Amygdala (tissue), 56 donors: ENCODE measurements at regions not wholly inside any gene's neighbourhood (a gene's known extent, or its start where the extent isn't known, plus 50 kb on each side); places are given as distances from the start of the nearest gene placed in this dataset.

Experiments
- DNase-seq, 56 donors: peaks; one replicate each; lab custom pipeline; 2025; lab: John Stamatoyannopoulos, UW

DNA sequence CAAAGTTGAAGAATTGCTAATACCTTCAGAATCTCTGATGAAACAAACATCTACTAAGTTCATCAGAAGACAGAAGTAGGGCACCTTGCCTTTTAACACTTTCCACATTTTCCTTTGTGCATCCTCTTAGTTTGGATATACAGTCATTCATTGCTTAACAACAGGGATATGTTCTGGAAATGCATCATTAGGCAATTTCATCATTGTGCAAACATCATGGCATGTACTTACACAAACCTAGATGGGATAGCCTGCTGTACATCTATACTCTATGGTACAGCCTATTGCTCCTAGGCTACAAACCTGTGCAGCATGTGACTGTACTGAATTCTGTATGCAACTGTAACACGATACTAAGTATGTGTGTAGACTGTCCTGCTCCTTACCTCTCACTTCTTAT lies 169.8 kb downstream of the SUCLA2 start:
- DNase-seq, result no peak

DNA sequence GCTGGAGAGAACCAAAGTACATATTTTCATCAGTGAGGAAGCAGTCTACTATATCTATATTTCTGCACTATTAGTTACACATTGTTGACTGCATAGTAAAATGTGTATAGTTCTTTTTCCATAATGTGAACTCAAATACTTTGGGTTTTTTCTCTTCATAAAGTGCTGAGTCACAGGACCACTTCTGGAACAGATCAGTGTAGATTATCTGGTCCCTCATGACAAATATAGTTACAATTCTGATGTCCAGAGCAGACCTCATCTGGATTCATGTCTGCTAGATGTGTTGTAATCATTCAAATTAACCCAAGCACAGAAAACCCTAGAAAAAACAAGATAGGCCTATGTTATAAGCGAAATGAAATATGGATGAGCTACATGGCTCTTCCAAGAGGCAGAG lies 171.4 kb downstream of the SUCLA2 start:
- DNase-seq, result no peak

DNA sequence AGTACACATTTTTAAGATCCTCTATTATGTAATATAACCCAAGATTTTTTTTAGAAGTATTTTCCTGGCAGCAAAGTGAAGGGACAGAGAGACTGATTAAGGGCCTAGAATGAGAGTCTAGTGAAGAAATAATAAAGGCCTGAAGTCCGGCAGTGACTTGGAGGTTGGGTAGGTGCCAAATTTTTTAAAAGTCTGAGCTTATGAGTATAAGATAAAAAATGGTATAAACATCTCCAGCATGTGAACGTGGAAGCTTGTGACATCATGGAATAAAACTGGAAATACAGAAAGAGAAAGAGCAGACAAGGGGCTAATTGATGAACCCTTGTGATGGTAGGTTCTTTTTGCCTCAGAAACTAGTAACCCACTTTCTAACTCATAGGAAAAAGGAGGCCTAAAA lies 174.6 kb downstream of the SUCLA2 start:
- no peak for DNase-seq

DNA sequence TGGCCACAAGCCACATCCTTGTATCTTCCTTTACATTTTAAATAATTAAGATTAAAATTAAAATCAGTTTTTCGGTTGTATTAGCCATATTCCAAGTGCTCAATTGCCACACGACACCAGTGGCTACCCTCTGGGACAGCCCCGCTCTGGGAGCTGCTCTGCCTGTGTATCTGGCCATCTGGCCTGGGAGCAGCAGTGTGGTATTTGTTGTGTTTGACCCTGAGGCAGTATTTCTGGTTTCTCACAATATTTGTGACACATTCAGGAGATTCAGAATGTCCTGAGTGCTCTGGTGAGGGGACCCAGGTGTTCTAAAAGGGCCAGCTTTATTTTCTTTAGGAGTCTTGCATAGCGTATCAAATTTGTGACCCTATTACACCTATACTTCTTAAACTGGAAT lies 179.0 kb downstream of the SUCLA2 start:
- DNase-seq, result no peak

DNA sequence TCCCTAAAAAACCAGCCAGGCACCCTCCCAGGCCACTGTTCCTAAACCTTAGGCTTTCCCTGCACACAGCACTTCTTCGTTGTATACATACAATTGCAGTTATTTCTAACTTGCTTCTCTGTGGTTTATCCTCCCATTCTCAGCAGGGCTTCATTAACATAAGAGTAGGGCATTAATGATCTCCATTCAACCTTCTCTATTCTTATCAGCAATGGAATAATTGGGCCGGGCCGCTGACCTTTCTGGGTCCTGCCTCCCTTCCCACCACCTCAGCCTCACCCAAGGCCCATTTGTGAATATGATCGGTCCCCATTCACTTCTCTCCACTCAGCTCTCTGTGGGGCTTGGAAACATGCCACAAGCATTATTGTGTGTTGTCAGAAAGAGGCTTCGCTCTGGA lies 184.2 kb downstream of the SUCLA2 start:
- no peak for DNase-seq

DNA sequence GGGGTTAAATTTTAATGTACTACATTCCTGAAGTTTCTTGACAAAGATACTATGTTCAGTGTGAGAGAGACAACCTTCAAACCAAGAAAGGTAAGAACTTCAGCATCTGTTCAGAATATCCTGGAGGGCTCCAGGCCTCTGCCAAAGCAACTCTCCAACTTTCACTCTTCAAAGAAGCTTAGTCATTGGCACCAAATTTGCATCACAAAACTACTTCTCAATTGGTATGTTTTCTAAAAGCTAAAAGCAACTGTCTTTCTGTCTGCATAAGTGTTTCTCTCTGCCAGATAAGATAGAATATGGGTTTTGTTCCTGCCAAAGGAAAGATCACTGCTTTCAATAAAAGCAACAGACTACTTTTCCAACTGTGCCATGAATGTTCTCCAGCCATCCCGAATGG lies 187.4 kb downstream of the SUCLA2 start:
- DNase-seq, result no peak

DNA sequence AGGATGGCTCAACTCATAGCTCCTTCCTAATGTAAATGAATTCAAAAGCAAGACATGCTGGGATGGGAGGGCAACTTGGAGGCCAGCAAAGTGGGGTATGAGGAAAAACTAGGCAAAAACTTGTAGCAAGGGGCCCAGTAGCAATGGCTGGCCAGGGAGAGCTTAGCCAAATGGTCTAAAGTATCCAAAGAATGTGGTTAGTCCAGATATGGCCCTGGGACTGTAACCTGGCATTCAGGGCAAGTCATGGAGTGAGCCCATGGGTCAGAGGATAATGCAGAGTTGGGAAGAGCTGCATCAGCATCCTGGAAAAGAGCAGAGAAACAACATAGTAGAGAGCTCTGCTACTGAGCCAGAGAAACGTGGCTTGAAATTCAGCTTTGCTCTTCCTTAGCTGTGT lies 191.7 kb downstream of the SUCLA2 start:
- DNase-seq, result no peak

DNA sequence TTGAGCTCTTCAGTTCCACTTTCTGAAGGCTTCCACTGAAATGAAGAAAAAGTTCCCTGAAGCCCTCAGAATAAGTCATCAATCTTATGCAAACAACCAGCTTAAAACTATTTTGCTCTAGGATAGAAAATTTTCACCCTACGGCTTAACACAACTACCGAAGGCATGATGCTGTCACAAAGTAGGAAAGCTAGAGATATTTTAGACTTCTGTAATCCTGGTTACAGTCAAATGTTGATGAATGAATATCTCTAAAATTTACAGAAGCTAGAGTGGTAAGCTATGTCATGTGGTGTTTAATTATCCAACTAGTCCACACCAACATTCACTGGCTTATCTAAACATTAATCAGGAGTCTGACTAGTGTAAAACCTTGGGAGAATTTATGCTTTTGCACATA lies 197.9 kb downstream of the SUCLA2 start:
- DNase-seq, result no peak

DNA sequence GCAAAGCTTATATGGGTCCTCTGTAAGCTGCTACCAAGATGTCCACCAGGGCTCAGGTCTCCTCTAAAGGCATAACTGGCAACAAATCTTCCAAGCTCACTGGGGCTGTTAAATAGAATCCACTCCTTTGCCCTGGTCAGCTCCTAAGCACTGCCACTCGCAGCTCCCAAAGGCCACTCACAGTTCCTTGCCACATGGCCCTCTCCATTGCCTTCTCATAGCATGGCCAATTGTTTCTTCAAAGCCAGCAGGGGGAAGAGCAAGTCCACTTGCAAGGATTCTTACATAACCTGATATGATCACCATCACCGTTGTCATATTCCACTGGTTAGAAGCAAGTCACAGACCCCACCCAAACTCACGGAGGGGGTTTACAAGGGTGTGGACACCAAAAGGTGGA lies 199.5 kb downstream of the SUCLA2 start:
- no peak for DNase-seq

DNA sequence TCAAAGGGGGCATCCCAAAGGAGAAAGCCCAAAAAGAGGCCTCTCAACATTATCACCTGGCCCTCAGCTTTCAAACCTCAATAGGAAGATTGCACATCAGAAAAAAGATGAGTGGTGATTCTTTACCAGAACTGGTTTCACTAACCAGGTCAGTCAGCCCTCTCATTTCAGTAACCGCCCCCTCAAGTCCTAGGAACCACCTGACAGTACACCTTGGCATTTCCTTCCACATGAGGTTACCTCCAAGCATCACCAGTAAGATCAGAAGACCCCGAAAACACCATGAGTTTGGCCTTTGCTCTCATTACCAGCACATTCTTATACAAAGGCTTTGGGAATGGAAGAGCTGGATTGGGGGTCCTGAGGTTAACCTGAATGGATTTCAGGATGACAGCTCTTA lies 200.5 kb downstream of the SUCLA2 start:
- no peak for DNase-seq

DNA sequence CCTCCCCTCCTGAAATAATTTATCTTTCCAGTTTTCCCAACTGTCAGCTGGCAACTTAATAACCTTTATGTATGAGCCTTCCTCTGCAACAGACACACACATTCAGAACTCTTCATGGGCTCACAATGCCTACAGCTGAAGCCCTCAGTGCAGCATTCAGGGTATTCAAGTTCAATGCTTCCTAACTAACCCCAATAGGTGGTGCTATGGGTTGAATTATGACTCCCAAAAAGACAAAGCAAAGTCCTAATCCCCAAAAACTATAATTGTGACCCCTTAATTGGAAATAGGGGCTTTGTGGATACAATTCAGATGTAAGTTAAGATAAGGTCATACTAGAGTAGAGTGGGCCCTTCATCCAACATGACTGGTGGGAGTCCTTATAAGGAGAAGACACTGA lies 202.2 kb downstream of the SUCLA2 start:
- no peak for DNase-seq

DNA sequence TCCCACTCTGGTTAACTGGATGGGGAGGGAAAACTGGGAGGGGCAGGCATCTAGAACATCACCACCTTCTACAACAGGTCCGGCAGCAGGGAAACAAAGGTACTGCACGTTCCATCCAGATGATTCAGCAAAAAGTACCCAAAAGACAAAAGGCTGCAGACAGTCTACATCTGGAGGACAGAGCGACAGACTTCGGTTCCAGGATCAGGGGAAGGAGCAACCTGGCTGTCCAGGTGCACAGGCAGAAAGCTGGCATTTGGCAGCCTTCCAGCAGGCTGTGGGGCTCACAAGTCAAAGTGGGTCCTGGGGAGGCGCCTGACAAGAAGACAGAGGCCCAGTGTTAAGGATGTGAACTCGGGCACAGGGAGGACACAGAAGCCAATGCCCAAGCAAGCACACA lies 202.9 kb downstream of the SUCLA2 start:
- DNase-seq, result no peak

DNA sequence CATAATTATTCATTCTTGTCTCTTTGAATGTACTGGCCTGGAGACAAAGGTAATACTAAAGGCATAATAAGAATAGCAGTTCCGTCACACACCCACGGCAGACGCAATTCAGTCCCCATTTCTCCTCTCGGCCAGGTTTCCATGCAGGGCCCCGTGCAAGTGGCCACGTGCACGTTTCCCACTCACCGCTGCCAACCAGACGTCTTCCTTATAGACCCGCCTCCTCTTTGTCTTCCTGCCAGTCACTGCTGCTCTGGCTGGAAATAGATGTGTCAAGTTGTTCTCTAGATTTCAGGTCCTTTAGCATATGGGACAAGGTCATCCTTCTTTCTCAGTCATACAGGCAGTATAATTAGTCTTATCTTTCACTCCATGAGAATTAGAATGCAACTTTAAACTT lies 204.3 kb downstream of the SUCLA2 start:
- no peak for DNase-seq

DNA sequence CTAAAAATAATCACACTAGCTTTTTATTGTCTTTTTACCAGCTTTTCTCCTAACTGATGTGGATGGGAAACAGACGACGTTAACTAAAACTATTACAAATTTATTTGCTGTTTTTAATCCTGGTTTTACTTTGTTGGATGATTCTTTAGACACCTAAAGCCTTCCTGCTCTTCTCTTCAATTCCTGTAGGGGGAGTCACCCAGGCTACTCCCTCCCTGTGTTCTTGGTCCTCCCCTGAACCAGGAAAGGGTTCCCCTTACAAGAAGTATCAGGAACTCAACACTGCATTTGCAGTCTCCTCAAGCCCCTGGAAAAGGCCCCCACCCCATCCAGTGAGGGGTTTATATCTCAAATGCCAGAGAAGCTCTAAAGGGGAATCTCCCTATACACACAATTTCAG lies 206.1 kb downstream of the SUCLA2 start:
- no peak for DNase-seq

DNA sequence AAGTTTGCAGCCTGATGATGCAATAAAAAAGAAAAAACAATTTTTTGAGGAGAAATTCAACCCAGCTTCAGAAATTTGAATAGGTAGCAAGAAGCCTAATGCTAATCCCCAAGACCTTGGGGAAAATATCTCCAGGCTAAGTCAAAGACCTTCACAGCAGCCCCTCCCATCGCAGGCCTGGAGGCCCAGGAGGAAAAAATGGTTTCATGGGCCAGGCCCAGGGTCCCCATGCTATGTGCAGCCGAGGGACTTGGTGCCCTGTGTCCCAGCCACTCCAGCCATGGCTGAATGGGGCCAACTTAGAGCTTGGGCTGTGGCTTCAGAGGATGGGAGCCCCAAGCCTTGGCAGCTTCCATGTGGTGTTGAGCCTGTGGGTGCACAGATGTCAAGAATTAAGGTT lies 210.3 kb downstream of the SUCLA2 start:
- no peak for DNase-seq

DNA sequence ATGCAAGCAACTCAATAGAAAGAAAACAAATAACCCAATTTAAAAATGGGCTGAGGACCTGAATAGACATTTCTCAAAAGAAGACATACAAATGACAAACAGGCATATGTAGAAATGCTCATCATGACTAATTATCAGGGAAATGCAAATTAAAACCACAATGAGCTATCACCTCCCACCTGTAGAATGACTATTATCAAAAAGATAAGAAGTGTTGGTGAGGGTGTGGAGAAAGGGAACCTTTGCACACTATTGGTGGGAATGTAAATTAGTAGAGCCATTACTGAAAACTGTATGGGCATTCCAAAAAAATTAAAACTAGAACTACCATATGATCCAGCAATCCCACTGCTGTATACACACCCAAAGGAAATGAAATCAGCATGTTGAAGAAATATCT lies 212.2 kb downstream of the SUCLA2 start:
- DNase-seq, result no peak

DNA sequence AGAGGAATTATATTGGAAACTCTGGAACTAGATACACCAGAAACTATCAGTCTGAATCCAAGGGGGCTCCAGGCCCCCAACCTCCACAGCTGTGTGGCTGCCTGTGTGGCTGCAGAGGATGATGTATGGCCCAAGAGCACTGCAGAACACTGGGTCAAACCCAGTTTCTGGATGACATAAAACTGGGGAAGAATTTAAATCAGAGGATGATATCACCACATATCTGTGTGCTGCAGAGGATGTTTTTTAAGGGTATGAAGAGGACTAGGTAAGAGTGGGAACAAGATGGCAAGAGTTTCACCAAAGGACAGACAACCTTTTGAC lies 226.4 kb downstream of the SUCLA2 start:
- no peak for DNase-seq

DNA sequence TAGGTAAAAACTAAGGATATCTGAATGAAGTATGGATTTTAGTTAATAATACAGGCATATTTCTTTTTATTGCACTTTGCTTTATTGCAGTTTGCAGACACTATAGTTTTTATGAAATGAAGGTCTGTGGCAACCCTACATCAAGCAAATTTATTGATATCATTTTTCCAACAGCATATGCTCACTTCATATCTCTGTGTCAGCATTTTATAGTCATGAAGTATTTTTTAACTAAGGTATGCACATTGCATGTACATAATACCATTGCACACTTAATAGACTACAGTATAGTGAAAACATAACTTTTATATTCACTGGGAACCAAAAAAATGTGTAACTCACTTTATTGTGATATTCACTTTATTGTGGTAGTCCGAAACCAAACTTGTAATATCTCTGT lies 236.3 kb downstream of the SUCLA2 start:
- no peak for DNase-seq

DNA sequence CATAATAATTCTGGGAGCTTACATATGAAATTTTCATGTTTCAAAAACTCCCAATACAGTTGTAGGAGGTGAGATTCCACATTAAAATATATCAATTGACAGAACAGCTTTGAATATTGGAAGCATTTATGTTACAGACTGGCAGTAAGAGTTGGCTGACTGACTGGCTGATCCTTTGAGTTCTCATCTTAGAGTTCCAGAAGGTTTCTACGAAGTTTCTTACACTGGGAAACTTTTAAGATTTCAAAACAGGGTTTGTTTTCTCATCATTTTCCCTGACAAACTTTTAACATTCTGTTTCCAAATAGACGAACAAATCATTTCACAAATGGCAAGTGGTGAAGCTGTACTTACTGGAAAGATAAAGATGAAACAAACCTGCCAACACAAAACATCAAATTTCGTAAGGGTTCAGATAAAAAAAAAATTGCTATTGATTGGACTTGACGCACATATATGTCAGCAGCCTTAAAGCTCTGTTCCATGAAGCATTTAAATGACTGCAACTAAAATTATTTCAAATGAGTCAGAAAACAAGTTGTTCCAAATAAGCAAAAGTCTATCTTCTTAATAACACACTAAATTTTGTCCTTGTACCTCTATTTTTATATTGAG lies 243.5 kb downstream of the SUCLA2 start:
- no peak for DNase-seq

DNA sequence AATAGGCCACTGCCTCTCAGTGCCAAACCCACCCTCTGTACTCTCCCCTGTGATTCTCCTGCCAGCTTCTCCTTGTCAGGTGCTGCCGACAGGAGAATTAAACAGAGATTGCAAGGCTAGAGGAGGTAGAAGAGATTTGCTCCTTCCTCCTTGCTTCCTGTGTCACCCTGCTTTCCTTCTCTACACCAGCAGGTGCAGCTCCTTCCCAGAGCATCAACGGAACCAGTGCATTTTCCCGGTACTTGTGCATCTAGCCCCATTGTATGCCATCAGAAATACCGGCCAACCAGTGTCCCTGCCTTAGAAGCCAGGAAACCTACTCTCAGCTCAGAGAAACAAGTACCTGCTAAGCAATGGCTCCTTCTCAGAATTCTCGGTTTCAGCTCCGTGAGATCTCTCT lies 253.2 kb downstream of the SUCLA2 start:
- DNase-seq, result no peak

DNA sequence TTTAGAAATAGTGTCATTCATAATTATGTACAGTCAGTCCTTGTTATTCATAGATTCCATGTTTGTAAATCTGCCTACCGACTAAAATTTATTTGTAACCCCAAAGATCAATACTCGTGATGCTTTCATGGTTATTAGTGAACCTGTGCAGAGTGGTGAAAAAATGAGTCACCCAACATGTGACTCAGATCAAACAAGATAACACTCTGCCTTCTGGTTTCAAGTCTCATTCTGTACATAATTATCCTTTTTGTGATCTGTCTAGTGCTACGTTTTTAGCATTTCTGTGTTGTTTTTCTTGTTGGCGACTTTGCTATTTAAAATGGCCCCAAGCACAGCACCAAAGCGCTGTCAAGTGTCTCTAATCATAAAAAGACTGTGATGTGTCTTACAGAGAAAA lies 274.7 kb downstream of the SUCLA2 start:
- no peak for DNase-seq

DNA sequence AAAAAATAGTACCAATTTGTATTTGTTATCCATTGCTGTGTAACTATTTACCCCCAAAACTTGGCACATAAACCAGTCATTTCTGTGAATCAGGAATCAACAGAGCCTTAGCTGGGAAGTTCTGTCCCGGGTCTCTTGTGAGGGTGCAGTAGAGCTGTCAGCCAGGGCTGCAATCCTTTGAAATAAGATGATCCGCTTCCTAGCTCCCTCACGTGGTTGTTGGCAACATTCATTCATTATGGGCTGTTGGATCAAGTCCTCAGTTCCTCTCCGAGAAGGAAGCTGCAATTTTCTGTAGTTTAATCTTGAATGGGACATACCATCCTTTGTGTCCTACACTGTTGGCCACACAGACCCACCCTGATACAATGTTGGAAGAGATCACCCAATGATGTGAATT lies 277.2 kb downstream of the SUCLA2 start:
- DNase-seq, result no peak

DNA sequence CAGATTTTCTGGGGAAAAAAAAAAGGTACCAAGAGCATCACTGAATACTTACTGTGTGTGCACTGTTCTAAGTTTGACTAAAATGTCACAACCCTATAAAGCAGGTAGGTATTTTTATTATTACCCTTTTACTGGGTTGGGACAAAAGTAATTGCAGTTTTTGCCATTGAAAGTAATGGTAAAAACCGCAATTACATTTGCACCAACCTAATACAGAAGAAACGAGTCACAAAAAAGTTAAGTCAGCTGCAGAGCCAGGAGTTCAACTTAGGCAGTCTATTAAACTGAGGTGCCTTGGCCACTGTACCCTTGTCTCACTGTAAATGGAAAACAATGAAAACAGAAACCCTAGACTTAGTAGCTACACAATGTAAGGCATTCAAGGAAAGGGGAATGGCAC lies 281.9 kb downstream of the SUCLA2 start:
- no peak for DNase-seq

DNA sequence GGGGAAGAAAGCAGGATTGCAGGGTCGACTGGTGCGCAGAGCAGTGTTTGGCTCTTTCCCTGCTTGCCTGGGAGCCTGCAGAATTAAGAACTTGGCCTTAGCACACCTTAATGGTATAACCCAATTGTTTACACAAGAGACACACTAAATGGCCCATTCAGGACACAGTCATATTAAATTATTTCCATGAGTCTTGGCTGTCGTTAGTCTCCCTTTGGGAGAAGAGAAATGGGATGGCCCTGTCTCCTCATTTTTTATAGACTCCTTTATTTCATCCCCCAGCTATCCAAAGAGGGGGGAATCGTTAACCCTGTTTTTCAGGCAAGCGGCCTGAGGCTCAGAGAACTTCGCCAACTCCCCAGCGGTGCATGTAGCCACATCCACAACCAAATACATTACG lies 282.5 kb downstream of the SUCLA2 start:
- no peak for DNase-seq
